ENCODE measurements at regions not wholly inside any gene's neighbourhood (a gene's known extent, or its start where the extent isn't known, plus 50 kb on each side); places are given as distances from the start of the nearest gene placed in this dataset.

GRCh38 chr3:30123224-30123623 lies 483.2 kb upstream of the TGFBR2 start:
- DNase-seq = no peak

GRCh38 chr3:30123755-30124154 lies 482.6 kb upstream of the TGFBR2 start:
- DNase-seq = no peak

DNA sequence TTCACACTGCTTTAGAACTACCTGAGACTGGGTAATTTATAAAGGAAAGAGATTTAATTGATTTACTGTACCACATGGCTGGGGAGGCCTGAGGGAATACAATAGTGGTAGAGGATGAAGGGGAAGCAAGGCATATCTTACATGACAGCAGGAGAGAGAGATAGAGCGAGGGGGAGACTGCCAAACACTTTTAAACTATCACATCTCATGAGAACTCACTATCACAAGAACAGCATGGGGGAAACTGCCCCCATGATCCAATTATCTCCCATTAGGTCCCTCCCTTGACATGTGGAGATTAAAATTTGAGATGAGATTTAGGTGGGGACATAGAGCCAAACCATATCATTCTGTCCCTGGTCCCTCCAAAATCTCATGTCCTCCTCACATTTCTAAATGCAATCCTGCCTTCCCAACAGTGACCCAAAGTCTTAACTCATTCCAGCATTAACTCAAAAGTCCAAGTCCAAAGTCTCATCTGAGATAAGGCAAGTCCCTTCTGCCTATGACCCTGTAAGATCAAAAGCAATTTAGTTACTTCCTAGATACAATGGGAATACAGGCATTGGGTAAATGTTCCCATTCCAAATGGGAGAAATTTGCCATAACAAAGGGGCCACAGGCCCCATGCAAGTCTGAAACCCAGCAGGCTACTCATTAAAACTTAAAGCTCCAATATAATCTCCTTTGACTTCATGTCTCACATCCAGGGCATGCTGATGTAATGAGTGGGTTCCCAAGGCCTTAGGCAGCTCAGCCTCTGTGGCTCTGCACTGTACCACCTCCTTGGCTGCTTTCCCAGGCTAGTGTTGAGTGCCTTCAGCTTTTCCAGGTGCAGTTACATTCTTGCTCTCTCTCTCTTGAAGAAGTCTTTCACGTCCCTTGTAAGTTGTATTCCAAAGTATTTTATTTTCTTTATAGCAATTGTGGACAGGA lies 481.7 kb upstream of the TGFBR2 start:
- DNase-seq = peak; percentile 77

GRCh38 chr3:30129765-30130164 lies 476.6 kb upstream of the TGFBR2 start:
- no peak for DNase-seq

GRCh38 chr3:30130391-30130790 lies 476.0 kb upstream of the TGFBR2 start:
- DNase-seq = no peak

DNA sequence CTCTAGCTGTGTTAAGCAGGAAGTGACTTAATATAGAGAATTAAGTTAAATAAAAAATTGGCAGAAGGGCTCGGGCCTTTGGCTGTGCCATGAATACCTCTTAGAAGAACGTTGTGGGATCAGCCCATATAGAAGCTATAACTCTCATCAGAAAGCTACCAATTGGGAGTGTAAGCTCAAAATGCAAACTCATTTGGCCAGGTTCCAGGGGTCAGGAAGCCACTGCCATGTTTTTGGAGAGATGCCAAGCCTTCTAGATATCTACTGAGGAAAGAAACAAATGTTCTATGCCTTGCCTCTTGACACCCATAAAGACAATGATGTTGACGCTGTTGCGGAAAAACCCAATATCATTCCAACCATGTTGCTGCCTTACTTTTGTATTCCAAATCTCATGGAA lies 475.2 kb upstream of the TGFBR2 start:
- DNase-seq = no peak

- DNase-seq = no peak
Observed at GRCh38 chr3:30135190-30135589, 471.2 kb upstream of the TGFBR2 start.

DNA sequence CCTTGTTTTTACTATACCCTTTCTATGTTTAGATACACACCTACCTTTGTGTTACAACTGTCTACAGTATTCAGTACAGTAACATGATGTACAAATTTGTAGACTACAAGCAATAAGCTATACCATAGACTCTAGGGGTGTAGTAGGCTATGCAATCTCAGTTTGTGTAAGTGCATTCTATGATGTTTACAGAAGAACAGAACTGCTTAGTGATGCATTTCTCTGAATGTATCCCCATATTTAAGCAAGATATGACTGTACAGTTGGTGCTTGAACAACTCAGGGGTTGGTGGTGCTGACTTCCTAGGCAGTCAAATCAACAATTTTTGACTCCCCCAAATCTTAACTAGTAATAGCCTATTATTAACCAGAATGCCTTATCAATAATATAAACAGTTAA lies 467.1 kb upstream of the TGFBR2 start:
- DNase-seq = no peak

- DNase-seq = no peak
Observed at GRCh38 chr3:30140356-30141075, 465.9 kb upstream of the TGFBR2 start.

DNA sequence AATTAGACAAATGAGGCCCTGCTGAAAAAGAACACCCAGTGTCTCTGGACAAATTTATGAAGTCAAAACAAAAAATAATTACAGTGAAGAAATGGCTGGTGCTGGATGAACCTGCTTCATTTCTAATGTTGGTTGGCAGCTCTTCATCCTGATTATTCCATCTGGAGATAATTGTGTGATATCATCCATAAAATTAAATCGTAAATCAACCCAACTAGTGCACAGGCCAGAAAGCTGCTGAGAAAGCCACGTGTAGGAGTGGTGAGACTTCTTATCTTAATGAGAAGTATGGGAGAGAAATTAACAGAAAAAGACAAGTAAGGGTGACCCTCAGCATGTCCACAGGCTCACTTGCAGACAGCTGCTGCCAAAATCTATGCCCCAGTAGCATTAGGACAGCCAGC lies 465.2 kb upstream of the TGFBR2 start:
- DNase-seq = no peak

GRCh38 chr3:30141927-30142326 lies 464.5 kb upstream of the TGFBR2 start:
- no peak for DNase-seq

DNA sequence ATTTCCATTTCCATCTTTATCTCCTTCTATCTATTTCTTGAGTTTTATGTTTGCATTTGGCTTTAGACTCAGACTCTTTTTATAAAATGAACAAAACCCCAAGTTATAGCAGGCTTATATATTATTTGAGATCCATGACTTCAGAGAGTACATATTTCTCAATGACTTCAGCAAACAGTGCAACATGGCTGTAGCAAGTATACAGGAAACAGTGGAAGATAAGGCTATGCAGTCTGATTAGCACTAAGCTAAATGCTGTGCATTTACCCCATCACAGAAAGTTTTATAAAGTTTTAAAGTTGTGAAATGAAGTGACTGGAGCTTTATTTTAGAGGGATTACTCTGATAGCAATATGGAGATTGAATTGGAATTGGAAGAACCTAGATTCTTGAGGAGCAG lies 463.5 kb upstream of the TGFBR2 start:
- no peak for DNase-seq

DNA sequence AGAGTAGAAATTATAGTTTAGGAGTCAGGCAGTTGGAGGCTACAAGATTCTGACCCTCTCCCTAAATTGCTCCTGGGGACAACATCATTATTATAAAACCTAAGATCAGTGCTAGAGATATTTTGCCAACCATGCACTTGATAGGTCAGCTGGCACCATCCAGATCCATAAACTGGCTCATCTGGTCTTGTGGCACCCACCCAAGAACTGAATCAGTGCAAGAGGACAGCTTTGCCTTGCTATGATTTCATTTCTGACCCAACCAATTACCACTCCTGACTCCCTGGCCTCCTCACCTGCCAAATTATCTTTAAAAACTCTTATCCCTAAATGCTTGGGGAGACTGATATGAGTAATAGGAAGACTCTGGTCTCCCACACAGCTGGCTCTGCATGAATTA lies 461.1 kb upstream of the TGFBR2 start:
- DNase-seq = no peak

DNA sequence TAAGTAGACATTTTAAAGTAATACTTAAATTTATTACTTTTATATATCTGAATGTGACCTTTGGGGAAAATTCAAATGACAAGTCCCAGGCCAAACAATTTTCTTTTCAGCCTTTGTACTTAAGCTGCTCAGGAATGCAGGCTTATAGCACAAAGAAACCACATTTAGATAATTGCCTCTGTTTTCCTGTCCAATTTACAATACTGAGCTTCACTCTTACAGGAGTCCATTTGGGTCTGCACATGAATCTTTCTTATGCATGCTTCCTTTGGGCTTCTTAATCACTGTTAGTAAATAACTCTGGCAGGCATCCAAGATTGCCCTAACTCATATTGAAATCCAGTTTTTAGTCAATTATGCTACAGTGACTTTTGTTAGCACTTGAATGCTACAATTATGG lies 459.4 kb upstream of the TGFBR2 start:
- DNase-seq = no peak

GRCh38 chr3:30154853-30155252 lies 451.5 kb upstream of the TGFBR2 start:
- no peak for DNase-seq

- DNase-seq = no peak
Observed at GRCh38 chr3:30155755-30156154, 450.6 kb upstream of the TGFBR2 start.

DNA sequence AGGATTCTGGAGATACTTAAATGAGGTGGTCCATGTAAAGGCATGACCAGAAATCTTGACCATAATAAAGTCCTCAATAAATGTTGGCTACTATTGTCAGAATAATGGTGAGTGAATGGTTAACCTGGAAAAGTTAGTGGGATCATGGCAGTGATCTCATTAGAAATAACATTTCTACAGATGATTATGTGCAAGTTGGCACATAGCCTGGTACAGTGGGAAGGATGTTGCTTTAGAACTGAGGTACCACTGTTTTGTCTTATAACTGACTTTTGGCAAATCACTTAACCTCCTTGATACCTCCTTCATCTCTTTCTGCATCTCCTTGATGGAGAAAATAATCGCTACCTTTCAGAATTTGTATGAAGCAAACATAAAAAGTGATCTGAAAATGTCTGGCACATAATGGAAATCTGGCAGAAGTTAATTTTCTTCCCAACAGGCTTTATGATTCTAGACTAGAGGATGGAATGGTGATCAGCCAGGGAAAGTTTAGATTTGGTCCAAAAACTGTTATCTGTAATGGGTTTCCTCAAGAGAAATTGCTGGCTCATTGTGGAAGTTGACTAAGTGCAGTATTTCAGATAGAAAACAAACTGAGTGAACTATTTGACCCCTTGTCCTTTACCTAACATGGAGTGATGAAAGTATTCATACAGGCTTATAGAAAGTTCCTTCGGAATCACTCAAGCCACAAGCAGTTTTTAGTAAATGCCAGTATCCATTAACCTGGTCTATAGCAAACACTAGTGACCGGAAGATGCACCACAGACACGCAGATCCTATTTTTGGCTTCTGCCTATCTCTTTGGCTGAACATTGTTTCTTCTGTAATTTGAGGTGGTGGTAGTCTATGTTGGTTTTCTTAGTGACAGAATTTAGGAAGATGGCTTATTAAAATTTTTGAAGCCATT lies 449.6 kb upstream of the TGFBR2 start:
- no peak for DNase-seq

DNA sequence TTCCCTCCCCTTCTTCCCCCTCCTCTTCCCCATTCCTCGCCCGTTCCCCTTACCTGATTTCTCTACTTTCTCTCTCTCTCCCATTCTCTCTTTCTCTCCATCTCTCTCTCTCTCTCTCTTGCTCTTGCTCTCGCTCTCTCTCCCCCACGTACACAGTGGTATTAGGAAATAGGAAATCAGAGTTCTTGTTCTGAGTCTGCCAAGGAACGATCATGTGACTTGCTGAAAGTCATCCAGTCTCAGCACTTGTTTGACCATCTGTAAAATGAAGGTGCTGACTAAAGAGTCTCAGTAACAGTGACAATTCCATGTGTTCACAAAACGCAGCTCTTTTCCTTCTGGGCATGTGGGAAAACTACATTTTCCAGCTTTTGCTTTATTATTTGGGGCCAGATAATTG lies 445.0 kb upstream of the TGFBR2 start:
- no peak for DNase-seq

DNA sequence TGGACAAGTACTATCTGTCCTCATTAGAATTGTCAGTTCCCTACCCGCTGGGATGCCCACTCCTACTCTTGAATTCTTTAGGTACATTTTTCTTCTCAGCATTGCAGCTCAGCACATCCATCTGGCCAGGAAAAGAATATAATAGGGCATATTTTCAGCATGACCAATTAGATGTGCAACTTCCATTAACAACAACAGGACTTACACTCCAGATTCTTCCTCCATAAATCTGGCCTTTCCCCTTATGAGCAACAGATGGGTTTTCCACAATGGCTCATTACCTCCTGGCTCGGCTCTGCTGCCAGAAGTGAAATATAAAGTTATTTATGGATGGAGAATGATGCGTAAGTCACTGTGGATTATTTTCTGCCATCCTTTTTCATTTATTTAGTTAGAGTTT lies 443.8 kb upstream of the TGFBR2 start:
- no peak for DNase-seq

GRCh38 chr3:30166535-30166934 lies 439.9 kb upstream of the TGFBR2 start:
- DNase-seq = no peak

GRCh38 chr3:30167541-30168011 lies 438.8 kb upstream of the TGFBR2 start:
- DNase-seq = no peak

DNA sequence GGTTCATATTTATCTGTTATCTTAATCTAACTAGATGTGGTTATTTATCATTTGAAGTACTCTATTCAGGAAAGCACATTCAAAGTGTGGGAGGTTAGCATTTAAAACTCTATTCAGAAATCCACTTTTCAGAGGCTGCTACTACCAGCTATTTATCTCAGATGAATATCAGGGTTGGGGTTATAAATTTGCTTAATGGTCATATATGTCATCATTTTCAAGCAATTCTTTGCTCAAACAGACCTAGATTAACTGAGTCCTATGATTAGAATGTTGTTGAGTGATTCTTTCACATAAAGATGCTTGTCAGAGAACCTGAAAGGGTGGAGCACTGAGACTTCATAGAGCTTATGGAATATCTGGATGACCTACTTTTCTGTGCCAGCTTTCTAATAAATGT lies 436.9 kb upstream of the TGFBR2 start:
- no peak for DNase-seq
